GM18873 (cell line): ENCODE measurements at regions not wholly inside any gene's neighbourhood (a gene's known extent, or its start where the extent isn't known, plus 50 kb on each side); places are given as distances from the start of the nearest gene placed in this dataset.
"Not testable (repeated sequence)": the region's sequence is repeated elsewhere in the genome, so short reads cannot be mapped to it uniquely, and the experiment has no call there.

Experiments
- ATAC-seq: cut with Tn5 transposase; IDR thresholded peaks from one replicate; pipeline ENCODE4 v1.9.1; 2021; ENCODE audit warnings: mild to moderate bottlenecking, moderate library complexity, moderate number of reproducible peaks; ENCODE audit not compliant: unreplicated experiment, low FRiP score

- no peak for ATAC-seq
Observed at GRCh38 chr12:63508543-63508942, 159.8 kb downstream of the DPY19L2 start.

- no peak for ATAC-seq
Observed at GRCh38 chr12:63499567-63499966, 168.7 kb downstream of the DPY19L2 start.

GRCh38 chr12:63498239-63498638 lies 170.1 kb downstream of the DPY19L2 start:
- no peak for ATAC-seq

GRCh38 chr12:63496654-63497053 lies 171.6 kb downstream of the DPY19L2 start:
- no peak for ATAC-seq

GRCh38 chr12:63495974-63496373 lies 172.3 kb downstream of the DPY19L2 start:
- ATAC-seq: no peak

GRCh38 chr12:63493357-63493756 lies 174.9 kb downstream of the DPY19L2 start:
- not testable (repeated sequence) for ATAC-seq

GRCh38 chr12:63480186-63480585 lies 188.1 kb downstream of the DPY19L2 start:
- no peak for ATAC-seq

GRCh38 chr12:63470161-63470560 lies 198.1 kb downstream of the DPY19L2 start:
- no peak for ATAC-seq

GRCh38 chr12:63467951-63468350 lies 200.3 kb downstream of the DPY19L2 start:
- no peak for ATAC-seq

- no peak for ATAC-seq
Observed at GRCh38 chr12:63457857-63458256, 210.4 kb downstream of the DPY19L2 start.

- ATAC-seq: no peak
Observed at GRCh38 chr12:63457428-63457827, 210.9 kb downstream of the DPY19L2 start.

GRCh38 chr12:63450816-63451215 lies 217.5 kb downstream of the DPY19L2 start:
- no peak for ATAC-seq

- ATAC-seq: no peak
Observed at GRCh38 chr12:63450334-63450733, 218.0 kb downstream of the DPY19L2 start.

GRCh38 chr12:63445224-63445880 lies 222.9 kb downstream of the DPY19L2 start:
- ATAC-seq: no peak

GRCh38 chr12:63440048-63440447 lies 228.2 kb downstream of the DPY19L2 start:
- ATAC-seq: no peak

- ATAC-seq: not testable (repeated sequence)
Observed at GRCh38 chr12:63434384-63434783, 233.9 kb downstream of the DPY19L2 start.

- ATAC-seq: not testable (repeated sequence)
Observed at GRCh38 chr12:63427969-63428368, 240.3 kb downstream of the DPY19L2 start.

GRCh38 chr12:63427029-63427428 lies 241.3 kb downstream of the DPY19L2 start:
- not testable (repeated sequence) for ATAC-seq

- ATAC-seq: no peak
Observed at GRCh38 chr12:63424671-63425070, 243.6 kb downstream of the DPY19L2 start.

GRCh38 chr12:63423839-63424238 lies 244.5 kb downstream of the DPY19L2 start:
- no peak for ATAC-seq

- ATAC-seq: peak; percentile 94
Observed at GRCh38 chr12:63420206-63420644, 248.1 kb downstream of the DPY19L2 start.

- no peak for ATAC-seq
Observed at GRCh38 chr12:63419154-63419553, 249.1 kb downstream of the DPY19L2 start.

GRCh38 chr12:63416788-63417187 lies 251.5 kb downstream of the DPY19L2 start:
- no peak for ATAC-seq
